ENCODE measurements at regions not wholly inside any gene's neighbourhood (a gene's known extent, or its start where the extent isn't known, plus 50 kb on each side); places are given as distances from the start of the nearest gene placed in this dataset.

GRCh38 chr21:14869984-14870852 lies 194.6 kb downstream of the NRIP1 start:
- no peaks in the 10 kb centered on the region for H3K36me3 ChIP-seq (ENCODE audit: insufficient read depth, low read length)
- H4K20me1 ChIP-seq (ENCODE audit: insufficient read depth, low read length, poor library complexity, severe bottlenecking), result no peaks in the 10 kb centered on the region
- H3K9ac ChIP-seq (ENCODE audit: low read depth, low read length, poor library complexity, severe bottlenecking), result no peak overlapping the region
- H3K27me3 ChIP-seq (ENCODE audit: insufficient read depth, low read length, poor library complexity, severe bottlenecking), result no peaks in the 10 kb centered on the region
- no peaks in the 10 kb centered on the region for H3K9me2 ChIP-seq (replicated peaks; ENCODE audit: low read depth, low read length)
- H3K4me2 ChIP-seq (ENCODE audit: low read depth, low read length, poor library complexity, severe bottlenecking), result no peak overlapping the region
- H2AFZ ChIP-seq (ENCODE audit: low read length), result no peak overlapping the region
- H3K9me3 ChIP-seq (ENCODE audit: insufficient read depth, low read depth, low read length), result no peaks in the 10 kb centered on the region
- no peaks in the 10 kb centered on the region for H3K4me1 ChIP-seq (ENCODE audit: insufficient read depth, low read length, poor library complexity, severe bottlenecking)
- no peak overlapping the region for H3K4me3 ChIP-seq (ENCODE audit: low read length, poor library complexity, severe bottlenecking)
- no peaks in the 10 kb centered on the region for H3K79me2 ChIP-seq (ENCODE audit: insufficient read depth, low read length)
- no peaks in the 10 kb centered on the region for H3F3A ChIP-seq (ENCODE audit: low read depth)
- TF ChIP-seq, protein P1, sequence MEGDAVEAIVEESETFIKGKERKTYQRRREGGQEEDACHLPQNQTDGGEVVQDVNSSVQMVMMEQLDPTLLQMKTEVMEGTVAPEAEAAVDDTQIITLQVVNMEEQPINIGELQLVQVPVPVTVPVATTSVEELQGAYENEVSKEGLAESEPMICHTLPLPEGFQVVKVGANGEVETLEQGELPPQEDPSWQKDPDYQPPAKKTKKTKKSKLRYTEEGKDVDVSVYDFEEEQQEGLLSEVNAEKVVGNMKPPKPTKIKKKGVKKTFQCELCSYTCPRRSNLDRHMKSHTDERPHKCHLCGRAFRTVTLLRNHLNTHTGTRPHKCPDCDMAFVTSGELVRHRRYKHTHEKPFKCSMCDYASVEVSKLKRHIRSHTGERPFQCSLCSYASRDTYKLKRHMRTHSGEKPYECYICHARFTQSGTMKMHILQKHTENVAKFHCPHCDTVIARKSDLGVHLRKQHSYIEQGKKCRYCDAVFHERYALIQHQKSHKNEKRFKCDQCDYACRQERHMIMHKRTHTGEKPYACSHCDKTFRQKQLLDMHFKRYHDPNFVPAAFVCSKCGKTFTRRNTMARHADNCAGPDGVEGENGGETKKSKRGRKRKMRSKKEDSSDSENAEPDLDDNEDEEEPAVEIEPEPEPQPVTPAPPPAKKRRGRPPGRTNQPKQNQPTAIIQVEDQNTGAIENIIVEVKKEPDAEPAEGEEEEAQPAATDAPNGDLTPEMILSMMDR (conservative IDR thresholded peaks at IDR 0.05; ENCODE audit: low read length), result no peak
- TF ChIP-seq EZH2phosphoT487 (IDR thresholded peaks at IDR 0.05; ENCODE audit: borderline replicate concordance), result no peak

- no peak overlapping the region for H3K4me2 ChIP-seq (ENCODE audit: low read depth, low read length, poor library complexity, severe bottlenecking)
- no peak overlapping the region for H3K9ac ChIP-seq (ENCODE audit: low read depth, low read length, poor library complexity, severe bottlenecking)
- H3K4me1 ChIP-seq (ENCODE audit: insufficient read depth, low read length, poor library complexity, severe bottlenecking), result no peaks in the 10 kb centered on the region
- no peaks in the 10 kb centered on the region for H4K20me1 ChIP-seq (ENCODE audit: insufficient read depth, low read length, poor library complexity, severe bottlenecking)
- H2AFZ ChIP-seq (ENCODE audit: low read length), result no peak overlapping the region
- H3K79me2 ChIP-seq (ENCODE audit: insufficient read depth, low read length), result no peaks in the 10 kb centered on the region
- H3K27me3 ChIP-seq (ENCODE audit: insufficient read depth, low read length, poor library complexity, severe bottlenecking), result no peaks in the 10 kb centered on the region
- TF ChIP-seq EZH2phosphoT487 (IDR thresholded peaks at IDR 0.05; ENCODE audit: borderline replicate concordance), result no peak
- TF ChIP-seq, protein P1 (conservative IDR thresholded peaks at IDR 0.05; ENCODE audit: low read length), result no peak
- no peak overlapping the region for H3K4me3 ChIP-seq (ENCODE audit: low read length, poor library complexity, severe bottlenecking)
- no peaks in the 10 kb centered on the region for H3F3A ChIP-seq (ENCODE audit: low read depth)
- no peaks in the 10 kb centered on the region for H3K36me3 ChIP-seq (ENCODE audit: insufficient read depth, low read length)
- H3K9me3 ChIP-seq (ENCODE audit: insufficient read depth, low read depth, low read length), result no peaks in the 10 kb centered on the region
- no peaks in the 10 kb centered on the region for H3K9me2 ChIP-seq (replicated peaks; ENCODE audit: low read depth, low read length)
These were observed 197.7 kb downstream of the NRIP1 start for GRCh38 chr21:14866859-14867765.

- Histone ChIP-seq H2AFZ (ENCODE audit: low read length) (peak overlapping the region; percentile 21; the same call in 1 of the 2 replicates), H3K9me2 (replicated peaks; ENCODE audit: low read depth, low read length) (no peaks in the 10 kb centered on the region), H3F3A (ENCODE audit: low read depth) (no peaks in the 10 kb centered on the region), H3K4me1 (ENCODE audit: insufficient read depth, low read length, poor library complexity, severe bottlenecking) (no peaks in the 10 kb centered on the region), H3K9ac (ENCODE audit: low read depth, low read length, poor library complexity, severe bottlenecking) (no peak overlapping the region), H3K27me3 (ENCODE audit: insufficient read depth, low read length, poor library complexity, severe bottlenecking) (no peaks in the 10 kb centered on the region), H3K36me3 (ENCODE audit: insufficient read depth, low read length) (no peaks in the 10 kb centered on the region), H3K79me2 (ENCODE audit: insufficient read depth, low read length) (no peaks in the 10 kb centered on the region), H4K20me1 (ENCODE audit: insufficient read depth, low read length, poor library complexity, severe bottlenecking) (no peaks in the 10 kb centered on the region), H3K9me3 (ENCODE audit: insufficient read depth, low read depth, low read length) (no peaks in the 10 kb centered on the region), H3K4me3 (ENCODE audit: low read length, poor library complexity, severe bottlenecking) (no peak overlapping the region), H3K4me2 (ENCODE audit: low read depth, low read length, poor library complexity, severe bottlenecking) (no peak overlapping the region)
- TF ChIP-seq EZH2phosphoT487 (IDR thresholded peaks at IDR 0.05; ENCODE audit: borderline replicate concordance), result no peak
- TF ChIP-seq, protein P1 (conservative IDR thresholded peaks at IDR 0.05; ENCODE audit: low read length), result peak; percentile 91
These were observed 200.4 kb downstream of the NRIP1 start for GRCh38 chr21:14864211-14865021.

Data from Loucy (cell line).